GM12874 (cell line): ENCODE measurements at regions not wholly inside any gene's neighbourhood (a gene's known extent, or its start where the extent isn't known, plus 50 kb on each side); places are given as distances from the start of the nearest gene placed in this dataset.

Experiments used
- CTCF ChIP-seq: IDR thresholded peaks from 2 replicates; pipeline ENCODE4 v1.5.1; 2011; ENCODE audit warnings: low read depth, mild to moderate bottlenecking, control low read depth, low read length, moderate library complexity; ENCODE audit not compliant: insufficient read depth

GRCh38 chr1:80375109-80375508 lies 1368.6 kb upstream of the ADGRL4 start:
- no peak for TF ChIP-seq CTCF

- TF ChIP-seq CTCF, result no peak
Observed at GRCh38 chr1:80369780-80370179, 1363.2 kb upstream of the ADGRL4 start.

- TF ChIP-seq CTCF, result no peak
Observed at GRCh38 chr1:80367058-80367457, 1360.5 kb upstream of the ADGRL4 start.

GRCh38 chr1:80365359-80366021 lies 1359.0 kb upstream of the ADGRL4 start:
- no peak for TF ChIP-seq CTCF

GRCh38 chr1:80363689-80364475 lies 1357.4 kb upstream of the ADGRL4 start:
- no peak for TF ChIP-seq CTCF

- TF ChIP-seq CTCF, result no peak
Observed at GRCh38 chr1:80359666-80360065, 1353.1 kb upstream of the ADGRL4 start.

- no peak for TF ChIP-seq CTCF
Observed at GRCh38 chr1:80349218-80349617, 1342.7 kb upstream of the ADGRL4 start.
